ENCODE measurements at regions not wholly inside any gene's neighbourhood (a gene's known extent, or its start where the extent isn't known, plus 50 kb on each side); places are given as distances from the start of the nearest gene placed in this dataset.

GRCh38 chr2:118705032-118705431 lies 142.4 kb downstream of the EN1 start:
- no peak for FAIRE-seq
- no peak for DNase-seq (ENCODE audit: low spot score in 2 of 2)

GRCh38 chr2:118699447-118700175 lies 147.8 kb downstream of the EN1 start:
- no peak for FAIRE-seq

GRCh38 chr2:118698564-118698963 lies 148.9 kb downstream of the EN1 start:
- DNase-seq (ENCODE audit: low spot score in 2 of 2) (no peak), FAIRE-seq (no peak)

More at GRCh38 chr2:118699447-118700175, 147.8 kb downstream of the EN1 start:
- no peak for DNase-seq (ENCODE audit: low spot score in 2 of 2)

GRCh38 chr2:118697781-118698180 lies 149.7 kb downstream of the EN1 start:
- DNase-seq (ENCODE audit: low spot score in 2 of 2), result no peak
- FAIRE-seq, result no peak

DNA sequence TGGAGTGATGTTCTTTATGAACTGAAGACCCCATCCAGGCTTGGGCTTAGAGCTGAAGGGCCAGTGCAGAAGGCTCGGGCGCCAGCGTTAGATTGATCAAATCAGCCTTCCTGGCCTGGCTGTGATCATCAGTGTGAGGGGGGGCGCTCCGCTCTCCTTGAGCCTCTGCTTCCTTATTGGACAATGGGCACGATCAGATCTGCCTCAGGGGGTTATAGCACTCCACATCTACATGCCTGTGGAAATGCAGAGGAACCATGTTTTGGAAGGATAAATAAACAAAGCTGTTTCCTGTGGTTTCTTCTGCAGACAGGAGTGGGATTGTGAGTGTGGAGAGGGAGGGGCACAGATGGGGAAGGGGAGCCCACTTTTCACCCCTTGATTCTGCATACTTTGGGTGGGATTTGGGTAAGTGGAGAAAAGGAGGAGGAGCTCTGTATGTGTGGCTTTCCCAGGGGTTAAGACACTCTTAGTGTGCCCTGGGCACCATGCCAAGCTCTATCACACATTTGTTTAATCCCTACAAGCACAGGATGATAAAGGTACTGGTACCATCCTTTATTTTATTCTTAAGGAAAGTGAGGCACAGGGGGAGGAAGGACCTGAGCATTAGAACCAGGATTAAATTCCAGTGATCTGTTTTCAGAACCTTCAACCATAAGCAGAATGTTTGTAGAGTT lies 150.5 kb downstream of the EN1 start:
- DNase-seq (ENCODE audit: low spot score in 2 of 2) (no peak), FAIRE-seq (no peak)

DNA sequence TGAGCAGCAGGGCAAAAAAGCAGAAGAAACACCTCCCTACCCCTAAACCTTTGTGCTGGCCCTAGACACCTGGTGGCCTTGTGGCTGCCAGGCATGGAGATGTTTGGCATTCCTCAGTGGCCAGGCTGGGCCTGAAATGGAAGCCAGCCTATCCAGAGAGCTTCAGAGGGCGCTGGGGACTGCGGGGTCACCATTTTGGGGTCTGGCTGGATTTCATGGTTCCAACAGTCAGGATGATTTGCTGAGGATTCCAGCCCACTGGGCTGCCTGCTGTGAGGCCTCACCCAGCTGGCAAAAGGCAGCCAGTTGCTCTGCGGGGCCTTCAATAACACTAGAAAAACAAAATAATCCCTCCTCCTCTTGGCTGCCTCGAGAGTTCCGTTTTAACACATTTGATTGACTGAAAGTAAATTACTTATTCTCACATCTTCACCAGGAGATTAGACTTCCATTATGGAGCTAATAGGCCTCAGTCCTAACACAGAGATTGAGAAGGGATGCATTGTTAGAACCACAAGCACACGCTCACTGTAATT lies 154.1 kb downstream of the EN1 start:
- no peak for DNase-seq (ENCODE audit: low spot score in 2 of 2)
- no peak for FAIRE-seq

DNA sequence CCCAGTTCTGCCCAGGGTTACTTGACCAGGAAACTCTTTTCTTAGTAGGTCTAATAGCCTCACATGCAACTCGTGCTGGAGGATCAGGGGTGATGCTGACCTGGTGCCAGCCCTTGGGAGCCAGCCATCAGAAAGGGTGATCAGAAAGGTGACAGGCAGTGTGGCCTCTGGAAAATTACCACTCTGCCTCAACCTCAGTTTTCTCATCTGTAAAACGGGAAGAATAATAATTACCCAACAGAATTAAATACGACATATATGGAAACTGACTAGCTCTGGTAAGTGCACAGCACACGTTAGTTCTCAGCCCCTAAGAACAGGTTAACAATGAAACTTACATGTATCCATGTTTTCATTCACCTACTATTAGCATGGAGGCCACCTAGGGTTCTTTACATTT lies 157.6 kb downstream of the EN1 start:
- no peak for FAIRE-seq

GRCh38 chr2:118689456-118689855 lies 158.0 kb downstream of the EN1 start:
- FAIRE-seq (no peak), DNase-seq (ENCODE audit: low spot score in 2 of 2) (no peak)

More for the DNA sequence above, 157.6 kb downstream of the EN1 start:
- DNase-seq (ENCODE audit: low spot score in 2 of 2), result no peak

- no peak for DNase-seq (ENCODE audit: low spot score in 2 of 2)
- no peak for FAIRE-seq
Observed at GRCh38 chr2:118689033-118689432, 158.4 kb downstream of the EN1 start.

GRCh38 chr2:118687698-118688097 lies 159.8 kb downstream of the EN1 start:
- FAIRE-seq (no peak), DNase-seq (ENCODE audit: low spot score in 2 of 2) (no peak)

GRCh38 chr2:118687192-118687591 lies 160.3 kb downstream of the EN1 start:
- FAIRE-seq (no peak), DNase-seq (ENCODE audit: low spot score in 2 of 2) (no peak)

- no peak for DNase-seq (ENCODE audit: low spot score in 2 of 2)
- no peak for FAIRE-seq
Observed at GRCh38 chr2:118686346-118686745, 161.1 kb downstream of the EN1 start.

- FAIRE-seq (no peak), DNase-seq (ENCODE audit: low spot score in 2 of 2) (no peak)
Observed at GRCh38 chr2:118683460-118683859, 164.0 kb downstream of the EN1 start.

- FAIRE-seq (no peak), DNase-seq (ENCODE audit: low spot score in 2 of 2) (no peak)
Observed at GRCh38 chr2:118678985-118679384, 168.5 kb downstream of the EN1 start.

DNA sequence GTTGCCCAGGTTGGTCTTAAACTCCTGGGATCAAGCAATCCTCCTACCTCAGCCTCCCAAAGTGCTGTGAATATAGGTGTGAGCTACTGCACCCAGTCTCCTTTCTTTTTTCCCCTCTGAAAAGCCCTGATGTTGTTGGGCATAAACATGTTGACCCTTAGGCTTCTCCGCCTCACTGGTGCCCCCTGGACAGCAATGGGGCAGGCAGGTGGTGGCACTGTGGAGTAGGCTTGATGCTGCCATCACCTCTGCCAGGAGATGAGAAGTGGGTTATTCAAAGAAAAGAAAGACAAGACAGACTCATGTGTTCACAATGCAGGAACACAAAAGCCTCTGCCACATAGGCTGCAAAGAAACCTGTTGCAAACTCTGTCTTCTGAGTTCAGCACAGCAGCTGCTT lies 169.9 kb downstream of the EN1 start:
- FAIRE-seq (no peak), DNase-seq (ENCODE audit: low spot score in 2 of 2) (no peak)

DNA sequence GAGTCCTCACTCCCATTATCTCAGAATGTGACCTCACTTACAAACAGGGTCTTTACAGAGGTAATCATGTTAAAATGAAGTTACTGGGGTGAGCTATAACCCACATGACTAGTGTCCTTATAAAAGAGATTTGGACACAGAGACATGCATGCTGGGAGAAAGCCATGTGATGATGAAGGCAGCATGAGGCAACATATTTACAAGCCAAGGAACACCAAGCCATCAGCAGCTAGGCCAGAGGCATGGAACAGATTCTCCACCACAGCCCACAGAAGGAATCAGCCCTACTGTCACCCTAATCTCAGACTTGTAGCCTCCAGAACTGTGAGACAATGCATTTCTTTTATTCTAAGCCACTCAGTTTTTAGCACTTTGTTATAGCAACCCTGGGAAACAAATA lies 171.9 kb downstream of the EN1 start:
- FAIRE-seq, result no peak
- DNase-seq (ENCODE audit: low spot score in 2 of 2), result no peak

GRCh38 chr2:118672571-118673158 lies 174.8 kb downstream of the EN1 start:
- FAIRE-seq, result no peak
- no peak for DNase-seq (ENCODE audit: low spot score in 2 of 2)

- DNase-seq (ENCODE audit: low spot score in 2 of 2), result no peak
- FAIRE-seq, result no peak
Observed at GRCh38 chr2:118671701-118672454, 175.6 kb downstream of the EN1 start.

DNA sequence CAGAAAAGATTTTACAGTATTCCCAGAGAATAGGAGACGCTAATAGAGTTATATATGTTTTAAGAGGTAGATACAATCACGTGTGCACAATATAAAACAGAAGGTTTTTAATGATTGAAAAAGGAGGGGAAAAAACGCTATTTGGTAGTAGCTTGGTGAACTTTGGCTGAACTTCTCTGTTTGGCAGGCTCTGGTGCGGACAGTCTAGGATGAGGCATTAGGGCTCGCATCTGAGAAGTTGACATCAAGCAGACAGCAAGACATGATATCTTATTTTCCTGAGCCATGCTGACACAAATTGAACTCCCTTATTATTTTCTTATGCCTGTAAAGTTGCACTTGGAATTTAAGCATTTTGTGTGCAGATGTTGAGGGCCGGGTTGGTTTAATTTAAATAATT lies 176.6 kb downstream of the EN1 start:
- no peak for FAIRE-seq
- no peak for DNase-seq (ENCODE audit: low spot score in 2 of 2)

DNA sequence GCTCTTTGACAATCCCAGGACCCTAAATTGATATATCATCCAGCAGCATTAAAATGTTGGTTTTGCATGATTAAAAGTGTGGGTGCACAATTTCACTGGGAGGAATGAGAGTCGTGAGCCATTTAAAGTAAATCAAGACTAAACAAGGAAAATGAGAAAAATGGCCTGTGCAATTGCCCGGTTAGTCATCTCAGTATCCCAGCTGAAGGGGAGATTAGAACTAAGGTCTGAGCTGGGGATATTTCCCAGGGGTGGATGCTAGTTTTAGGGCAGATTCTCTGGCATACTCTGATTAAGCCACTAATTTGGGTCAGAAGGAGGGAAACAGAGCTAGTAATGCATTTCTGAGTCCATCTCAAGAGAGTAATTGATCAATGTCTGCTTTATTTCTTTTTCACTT lies 177.2 kb downstream of the EN1 start:
- FAIRE-seq (no peak), DNase-seq (ENCODE audit: low spot score in 2 of 2) (no peak)

- DNase-seq (ENCODE audit: low spot score in 2 of 2), result no peak
- FAIRE-seq, result no peak
Observed at GRCh38 chr2:118669654-118670053, 177.8 kb downstream of the EN1 start.
